GM18505 (cell line): ENCODE measurements at regions not wholly inside any gene's neighbourhood (a gene's known extent, or its start where the extent isn't known, plus 50 kb on each side); places are given as distances from the start of the nearest gene placed in this dataset.

ENCODE experiments used
- ATAC-seq: cut with Tn5 transposase; IDR thresholded peaks from one replicate; pipeline ENCODE4 v1.9.1; 2021; ENCODE audit not compliant: unreplicated experiment
- POLR2A ChIP-seq: IDR thresholded peaks from 4 replicates; pipeline ENCODE4 v1.6.1; 2011; ENCODE audit warnings: borderline replicate concordance; ENCODE audit not compliant: insufficient read depth, insufficient read length; ENCODE audit errors: extremely low read depth

GRCh38 chr1:220992705-220993052, 113.4 kb downstream of the HLX start:
- TF ChIP-seq POLR2A = no peak
- no peak for ATAC-seq

DNA sequence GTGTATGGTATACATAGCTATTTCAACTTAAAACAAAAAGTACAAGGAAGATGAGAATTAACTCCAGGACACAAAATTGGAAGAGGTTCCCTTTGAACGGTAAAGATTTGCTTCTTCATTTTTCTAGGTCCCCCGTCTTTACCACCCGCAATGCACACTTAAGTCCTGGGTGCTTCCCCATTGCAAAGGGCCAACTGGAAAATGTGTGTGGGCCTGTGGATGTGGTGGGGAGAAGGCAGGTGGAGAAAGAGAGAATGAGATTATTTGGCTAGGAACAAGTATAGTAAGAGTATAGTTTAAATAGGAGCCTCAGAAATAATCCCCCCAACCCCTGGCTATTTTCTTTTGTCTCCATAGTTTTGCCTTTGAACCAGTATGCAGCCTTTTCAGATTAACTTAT, 115.4 kb downstream of the HLX start:
- TF ChIP-seq POLR2A = no peak
- ATAC-seq = no peak

- TF ChIP-seq POLR2A = no peak
- no peak for ATAC-seq
Observed at GRCh38 chr1:220997791-220998190, 118.5 kb downstream of the HLX start.

DNA sequence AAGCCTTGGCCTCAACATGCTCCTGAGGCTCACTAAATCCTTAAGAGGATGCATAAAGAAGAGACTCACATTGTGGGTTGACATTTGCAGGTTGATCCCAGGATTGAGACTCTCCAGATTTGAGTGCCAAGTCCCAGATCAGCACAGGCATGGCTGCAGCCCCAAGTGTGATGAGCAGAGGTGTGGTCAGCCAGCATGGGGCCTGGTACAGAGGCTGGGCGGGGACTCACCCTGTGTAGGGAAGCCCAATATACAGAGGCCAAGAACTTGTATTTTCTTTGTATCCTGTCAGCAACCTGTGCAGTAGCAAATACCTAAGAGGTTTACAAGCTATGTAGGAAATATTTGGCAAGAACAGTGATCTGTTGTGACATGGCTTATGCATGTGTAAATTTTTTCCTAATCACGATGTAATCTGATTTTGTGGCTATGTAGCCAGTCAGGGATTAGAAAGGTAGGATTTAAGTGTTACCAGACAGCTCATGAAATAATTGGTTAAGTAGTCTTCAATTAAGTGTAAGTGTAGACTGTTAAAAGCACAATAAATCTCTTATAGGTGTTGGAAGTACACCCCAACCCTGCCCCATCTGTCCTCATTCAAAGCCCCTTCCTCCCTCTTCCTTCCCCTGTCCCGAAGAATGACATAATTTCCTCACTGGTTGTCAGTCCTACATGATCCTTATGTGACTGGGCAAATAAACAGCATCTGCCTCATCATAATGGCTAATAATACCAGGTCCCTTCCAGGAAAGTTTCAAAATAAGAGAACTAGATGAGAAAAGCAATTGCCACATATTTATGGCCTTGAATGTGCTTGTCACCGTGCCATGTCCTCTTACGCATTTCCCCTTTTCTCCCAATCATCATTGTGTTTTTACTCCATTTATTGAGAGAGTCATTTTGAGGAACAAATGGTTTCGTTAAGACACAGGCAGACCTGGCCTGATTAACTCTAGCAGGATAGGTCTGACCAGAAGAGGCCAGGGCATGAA, 120.9 kb downstream of the HLX start:
- TF ChIP-seq POLR2A = no peak
- no peak for ATAC-seq

GRCh38 chr1:221001167-221001566, 121.9 kb downstream of the HLX start:
- no peak for ATAC-seq
- TF ChIP-seq POLR2A = no peak

DNA sequence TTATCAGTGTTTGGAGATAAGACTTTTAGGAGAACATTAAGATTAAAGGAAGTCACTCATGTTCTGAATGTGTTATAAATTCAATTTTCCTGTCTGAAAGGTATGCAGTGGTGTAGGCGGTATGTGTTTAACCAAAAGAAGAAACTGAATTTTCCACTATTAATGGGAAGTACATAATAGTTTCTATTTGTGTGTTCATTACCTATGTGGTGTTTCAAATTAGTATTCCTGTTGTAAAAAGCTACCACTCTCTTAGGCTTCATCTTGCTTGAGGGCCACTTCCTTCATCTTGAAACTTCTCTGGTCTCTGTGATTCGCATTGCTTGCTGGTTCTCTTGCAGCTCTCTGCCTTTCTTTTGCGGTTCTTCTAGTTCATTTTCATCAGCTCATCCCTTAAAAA, 123.4 kb downstream of the HLX start:
- no peak for TF ChIP-seq POLR2A
- ATAC-seq = no peak

- no peak for TF ChIP-seq POLR2A
- no peak for ATAC-seq
Observed at GRCh38 chr1:221011145-221011544, 131.9 kb downstream of the HLX start.

- TF ChIP-seq POLR2A = no peak
- no peak for ATAC-seq
Observed at GRCh38 chr1:221012120-221012519, 132.9 kb downstream of the HLX start.

DNA sequence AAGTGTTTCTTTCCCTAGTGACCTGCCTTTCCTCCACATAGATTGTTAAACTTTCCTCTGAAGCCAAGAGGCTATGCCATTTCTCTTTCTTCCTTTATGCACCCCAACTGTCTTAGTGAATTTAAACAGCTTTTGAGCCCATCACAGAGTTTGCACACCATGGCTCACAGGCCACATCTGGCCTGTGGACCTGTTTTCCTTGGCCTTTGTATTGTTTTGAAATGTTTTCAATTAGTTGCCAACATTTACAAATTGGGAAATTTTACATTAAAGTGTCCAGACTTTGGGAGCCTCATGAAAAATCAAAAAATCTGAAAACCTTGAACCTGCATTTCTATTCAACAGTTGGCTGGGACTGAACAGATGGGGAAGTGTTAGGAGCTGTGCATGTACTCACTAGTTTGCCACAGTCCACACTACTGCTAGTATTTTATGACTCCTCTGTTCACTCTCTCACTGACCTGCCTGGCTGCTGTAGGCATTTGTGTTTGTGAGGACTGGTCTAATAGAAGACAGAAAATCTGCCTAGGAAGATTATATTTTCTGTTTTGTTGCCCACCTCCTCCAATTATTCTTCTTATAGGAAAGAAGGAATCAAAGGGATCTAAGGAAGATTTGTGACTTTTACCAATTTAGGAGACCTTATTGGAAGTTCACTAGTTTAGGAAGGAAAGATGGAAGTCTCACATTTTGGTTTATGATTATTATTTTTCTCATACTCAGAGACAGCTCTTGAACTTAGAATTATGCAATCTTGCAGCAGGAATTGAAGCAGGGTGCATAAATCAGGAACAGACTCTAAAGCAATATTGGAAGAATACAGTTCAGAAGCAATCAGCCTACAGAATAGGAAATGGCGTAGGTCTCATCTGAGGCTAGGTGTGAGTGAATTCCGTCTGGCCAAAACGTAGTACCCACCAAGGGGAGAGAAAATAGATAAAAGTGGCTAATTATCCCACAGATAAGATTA, 134.7 kb downstream of the HLX start:
- no peak for TF ChIP-seq POLR2A
- no peak for ATAC-seq

DNA sequence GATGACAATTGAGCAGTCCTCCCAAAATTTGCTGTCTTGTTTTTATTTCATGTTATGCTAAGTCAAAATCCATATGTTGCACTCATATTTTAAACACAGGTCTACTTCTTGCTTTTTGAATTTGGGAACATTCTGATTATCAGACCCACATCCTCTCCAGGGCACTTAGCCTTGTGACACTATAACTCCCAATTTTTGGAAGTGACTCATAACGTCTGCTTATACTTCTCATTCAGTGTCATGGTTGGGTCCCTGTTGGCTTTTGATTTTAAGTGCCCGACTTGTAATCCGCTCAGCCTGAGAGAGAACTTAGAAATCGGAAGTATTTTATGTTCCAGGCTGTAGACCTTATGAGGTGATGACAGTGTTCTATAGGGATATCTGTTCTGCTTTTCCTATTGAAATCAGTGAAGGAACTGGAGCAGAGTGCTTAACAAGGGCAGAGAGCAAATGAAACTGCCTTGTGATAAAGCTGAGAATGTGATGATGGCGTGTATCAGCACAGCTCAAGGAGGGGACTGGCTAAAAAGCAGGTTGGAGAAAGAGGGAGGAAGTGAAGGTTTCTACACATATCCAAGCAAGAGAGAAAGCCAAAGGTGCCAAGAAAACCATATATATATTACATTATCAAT, 136.0 kb downstream of the HLX start:
- no peak for TF ChIP-seq POLR2A
- ATAC-seq = no peak

DNA sequence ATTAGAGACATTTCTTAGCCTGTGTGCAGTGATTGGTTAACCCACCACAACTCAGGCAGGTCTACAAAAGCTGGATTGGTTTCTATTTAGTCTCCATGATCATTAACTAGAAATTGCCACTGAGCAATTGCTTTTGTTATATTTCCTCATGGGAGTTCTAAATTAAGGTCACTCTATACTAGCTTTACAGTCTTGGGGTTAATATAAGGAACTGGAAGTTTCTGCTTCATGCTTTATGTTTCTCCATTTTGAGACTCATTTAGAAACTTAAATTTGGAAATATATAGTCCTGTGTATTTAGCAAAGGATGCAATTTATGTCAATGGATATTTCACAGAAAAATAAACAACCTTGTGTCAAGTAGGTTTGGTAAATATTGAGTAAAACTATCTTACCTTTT, 137.5 kb downstream of the HLX start:
- TF ChIP-seq POLR2A = no peak
- no peak for ATAC-seq

DNA sequence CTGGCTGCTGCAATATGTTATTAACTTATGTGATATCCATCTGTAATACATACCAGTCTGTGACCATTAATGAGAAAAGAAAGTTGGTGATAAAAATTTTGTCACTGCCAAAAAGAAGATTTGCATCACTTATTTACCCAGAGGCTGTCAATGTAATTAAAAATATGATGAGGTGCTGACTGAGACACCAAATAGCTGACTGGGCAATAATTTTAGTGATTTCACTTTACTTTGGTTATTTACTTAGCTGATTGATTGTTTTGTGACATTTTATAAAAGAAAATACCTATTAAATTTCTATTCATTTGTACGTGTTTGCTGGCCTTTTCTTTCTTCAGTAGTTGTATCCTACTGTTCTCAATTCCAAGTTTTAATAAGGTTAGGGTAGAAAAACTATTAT, 139.2 kb downstream of the HLX start:
- no peak for ATAC-seq
- TF ChIP-seq POLR2A = no peak

DNA sequence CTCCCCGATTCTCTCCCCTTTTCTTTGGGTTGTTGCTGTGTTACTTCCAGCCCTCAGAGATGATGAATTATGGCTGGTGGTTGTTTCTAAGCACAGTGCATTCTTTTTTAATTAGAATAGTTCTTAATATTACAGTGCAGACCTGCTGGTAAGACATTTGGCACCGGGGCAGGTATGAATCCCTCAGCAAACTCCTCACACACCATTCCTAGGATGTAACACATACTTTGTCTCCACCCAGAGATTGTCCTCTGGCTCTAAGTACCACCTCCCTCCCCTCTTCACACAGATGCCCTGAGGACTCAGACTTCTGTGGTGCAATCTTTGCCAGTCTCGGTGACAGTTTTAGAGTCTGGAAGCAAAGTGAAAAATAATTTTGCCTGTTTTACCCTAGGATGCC, 143.1 kb downstream of the HLX start:
- TF ChIP-seq POLR2A = no peak
- ATAC-seq = no peak
